Activated effector memory CD4-positive, alpha-beta T cell treated with Interleukin-2 at 50 U/mL for 16 hours (primary cell): ENCODE measurements at regions not wholly inside any gene's neighbourhood (a gene's known extent, or its start where the extent isn't known, plus 50 kb on each side); places are given as distances from the start of the nearest gene placed in this dataset.
"Not testable (repeated sequence)": the region's sequence is repeated elsewhere in the genome, so short reads cannot be mapped to it uniquely, and the experiment has no call there.

ENCODE experiments used
- DNase-seq: peaks from one replicate; pipeline ENCODE4 v3.0.0-alpha.2; 2020

DNA sequence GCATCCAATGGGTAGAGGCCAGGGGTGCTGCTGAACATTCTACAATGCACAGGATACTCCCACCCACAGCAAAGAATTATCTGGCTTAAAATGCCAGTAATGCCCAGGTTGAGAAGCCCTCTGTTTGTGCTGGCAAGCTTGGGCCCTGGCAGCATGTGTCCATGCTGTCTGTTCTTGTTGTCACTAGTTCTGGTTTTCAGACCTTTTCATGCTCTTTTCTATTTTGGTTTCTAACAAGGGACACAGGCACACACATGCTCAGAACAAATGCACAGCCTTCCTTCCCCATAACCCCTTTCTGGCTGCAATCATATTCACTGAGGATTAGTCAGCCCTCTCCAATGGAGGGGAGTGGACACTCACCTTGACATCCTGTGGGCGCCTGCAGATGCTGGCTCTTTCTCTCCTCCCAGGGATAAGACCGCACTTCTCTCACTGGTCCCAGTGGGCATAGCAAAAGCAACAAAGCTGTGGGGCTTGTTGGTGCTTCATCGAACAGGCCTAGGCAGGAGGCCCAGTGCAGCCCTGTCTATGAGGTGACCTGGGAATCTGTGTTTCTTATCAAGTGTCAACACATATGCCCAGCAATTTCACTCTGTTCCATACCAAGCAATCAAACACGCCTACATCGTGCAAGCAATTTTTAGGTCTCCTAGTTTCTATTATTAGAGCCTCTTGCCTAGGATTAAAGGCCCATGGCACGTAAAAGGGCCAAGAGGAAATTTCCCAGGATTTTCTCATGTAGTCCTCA, 271.1 kb upstream of the CCL2 start:
- DNase-seq = no peak

DNA sequence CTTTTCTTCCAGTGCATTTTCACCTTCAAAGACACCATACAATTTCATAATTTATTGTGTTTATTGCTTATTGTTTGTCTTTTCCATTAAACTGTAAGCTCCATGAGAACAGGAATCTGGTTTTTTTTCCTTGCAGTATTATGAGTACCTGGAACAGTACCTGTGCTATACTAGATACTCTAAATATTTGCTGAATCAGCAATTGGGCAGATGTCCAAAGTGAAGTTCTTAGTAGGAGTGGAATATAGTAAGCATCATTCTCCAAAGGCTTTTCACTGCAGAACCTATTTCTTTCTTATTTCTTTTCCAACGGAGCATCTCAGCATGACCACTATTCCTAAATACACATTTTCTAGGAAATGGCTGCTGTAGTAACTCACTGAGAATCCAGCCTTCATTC, 269.0 kb upstream of the CCL2 start:
- DNase-seq = no peak

DNA sequence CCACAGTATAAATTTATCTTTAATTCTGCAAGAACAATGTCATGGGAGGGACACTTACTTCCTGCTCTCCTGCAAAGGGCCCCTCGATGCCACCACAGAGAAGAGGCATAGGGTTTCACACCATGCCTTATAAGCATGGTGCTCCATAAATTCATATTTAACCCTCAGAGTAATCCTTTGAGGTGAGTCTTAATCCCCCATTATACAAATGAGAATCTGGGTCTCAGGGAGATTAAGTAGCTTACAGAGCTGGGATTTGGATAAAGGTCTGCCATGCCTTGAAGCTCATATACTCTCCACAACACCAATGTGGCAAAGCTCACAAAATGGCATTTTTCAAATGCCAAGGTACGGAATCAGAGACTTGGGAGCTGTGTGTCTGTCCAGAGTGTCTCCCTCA, 268.5 kb upstream of the CCL2 start:
- no peak for DNase-seq

DNA sequence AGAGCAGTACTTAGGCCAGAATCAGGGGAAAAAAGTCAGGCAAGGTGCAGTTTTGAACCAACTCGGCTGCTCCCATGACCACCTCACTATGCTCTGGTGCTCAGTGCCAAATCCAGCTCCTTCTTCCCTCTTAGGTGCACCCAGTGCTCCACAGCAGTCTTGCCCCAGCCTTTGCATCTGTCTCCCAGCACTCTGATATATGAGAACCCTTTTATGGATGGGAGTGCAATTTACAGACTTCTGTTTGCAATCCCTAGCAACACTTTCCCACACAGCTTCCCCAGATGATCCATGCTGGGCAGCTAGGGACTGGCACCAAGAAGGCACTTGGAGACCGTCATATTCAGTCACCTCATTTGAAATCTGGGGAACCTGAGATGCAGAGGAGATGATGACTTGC, 267.9 kb upstream of the CCL2 start:
- DNase-seq = no peak

DNA sequence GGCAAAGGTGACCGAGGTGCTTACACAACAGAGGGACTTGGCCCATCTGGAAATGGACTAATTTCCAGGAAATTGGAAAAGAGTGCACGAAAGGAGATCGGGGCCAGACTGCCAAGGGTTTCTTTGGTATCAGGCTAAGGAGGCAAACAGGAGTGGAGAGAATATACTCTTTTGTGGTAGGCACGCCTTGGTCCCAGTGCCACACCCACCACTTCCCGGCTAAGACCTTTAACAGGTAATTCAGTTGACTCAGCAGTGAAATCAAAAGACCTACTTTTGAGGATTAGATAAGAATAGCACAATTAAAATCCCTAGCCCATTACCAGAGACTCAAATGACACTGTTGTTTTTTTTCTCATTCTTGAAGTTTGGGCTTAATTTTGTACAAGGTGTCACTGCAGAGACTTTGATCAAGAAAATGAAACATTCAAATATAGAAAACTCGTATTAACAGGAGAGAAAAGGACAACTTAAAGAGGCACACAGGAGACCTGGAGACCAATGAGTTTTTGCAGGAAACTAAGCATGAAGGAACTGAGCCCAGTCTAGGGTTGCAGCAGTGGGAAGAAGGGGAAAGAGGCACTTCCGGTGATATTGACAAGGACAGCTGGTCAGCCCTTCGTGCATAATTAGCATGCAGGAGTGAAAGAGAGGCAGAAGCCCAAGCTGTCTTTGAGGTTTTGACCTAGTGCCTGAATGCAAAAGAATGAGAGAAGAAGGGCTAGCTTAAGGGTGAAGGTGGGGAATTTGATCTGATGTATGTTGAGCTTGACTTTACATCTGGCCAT, 265.5 kb upstream of the CCL2 start:
- DNase-seq = no peak

DNA sequence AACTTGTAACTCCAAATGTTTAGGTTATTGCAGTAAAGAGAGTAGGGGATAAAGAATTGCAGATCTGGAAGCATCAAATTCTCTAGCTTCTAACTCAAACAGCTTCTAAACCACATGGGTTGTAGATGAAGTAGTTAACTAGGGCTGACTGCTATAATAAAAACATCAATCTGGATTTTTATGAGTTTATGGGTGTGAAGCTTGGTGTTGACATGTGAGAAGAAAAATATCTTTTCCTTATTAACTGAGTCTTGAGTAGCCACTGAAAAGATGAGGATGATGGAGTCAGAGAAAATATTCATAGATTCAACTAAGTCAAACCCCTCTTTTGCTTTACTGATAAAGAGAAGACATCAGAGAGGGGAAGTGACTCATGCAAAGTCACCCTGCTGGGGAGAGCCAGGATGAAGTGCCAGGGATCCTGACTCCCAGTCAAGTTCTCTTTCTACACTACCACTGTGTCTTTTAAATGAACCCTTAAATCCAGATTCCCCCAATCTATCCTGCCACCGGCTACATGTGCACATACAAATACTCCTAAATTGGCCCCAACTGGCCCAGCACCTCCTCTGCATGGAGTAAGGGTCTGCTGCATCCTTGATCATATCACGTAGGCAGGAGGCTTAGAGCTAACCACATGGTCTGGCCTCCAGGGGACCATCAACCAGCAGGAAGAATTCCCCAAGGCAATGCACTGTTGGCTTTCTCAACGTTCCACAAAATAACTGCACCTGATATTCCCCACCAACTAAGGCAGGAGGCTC, 264.0 kb upstream of the CCL2 start:
- no peak for DNase-seq

DNA sequence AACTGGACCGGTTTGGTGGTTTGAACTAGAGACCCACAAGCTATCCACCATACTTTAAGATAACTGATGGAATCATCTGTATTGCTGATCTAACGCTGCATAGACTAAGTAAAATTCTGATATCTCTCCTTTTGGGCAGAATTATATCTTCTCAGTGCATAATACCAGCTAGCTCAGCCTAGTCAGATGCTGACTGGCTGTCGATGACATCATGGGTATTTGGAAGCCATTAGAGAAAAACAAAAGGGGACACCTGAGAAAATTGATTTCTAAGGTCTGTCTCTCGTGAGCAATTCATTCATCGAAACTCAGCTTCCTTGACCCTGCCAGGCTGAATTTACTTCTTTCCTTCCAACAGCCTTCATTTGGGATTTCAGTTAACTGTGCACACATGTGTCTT, 263.0 kb upstream of the CCL2 start:
- DNase-seq = no peak

DNA sequence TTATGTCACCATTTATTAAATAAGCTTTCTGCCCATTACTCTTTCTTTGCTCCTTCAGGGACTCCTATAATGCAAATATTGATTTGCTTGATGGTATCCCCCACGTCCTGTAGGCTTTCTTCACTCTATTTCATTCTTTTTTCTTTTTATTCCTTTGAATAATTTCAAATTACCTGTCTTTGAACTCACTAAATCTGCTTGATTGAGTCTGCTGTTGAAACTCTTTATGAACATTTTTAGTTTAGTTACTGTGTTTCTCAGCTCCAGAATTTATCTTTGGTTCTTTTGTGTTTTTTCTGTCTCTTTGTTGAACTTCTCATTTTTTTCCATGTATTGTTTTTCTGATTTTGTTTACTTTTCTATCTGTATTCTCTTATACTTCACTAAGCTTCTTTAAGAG, 254.4 kb upstream of the CCL2 start:
- no peak for DNase-seq

DNA sequence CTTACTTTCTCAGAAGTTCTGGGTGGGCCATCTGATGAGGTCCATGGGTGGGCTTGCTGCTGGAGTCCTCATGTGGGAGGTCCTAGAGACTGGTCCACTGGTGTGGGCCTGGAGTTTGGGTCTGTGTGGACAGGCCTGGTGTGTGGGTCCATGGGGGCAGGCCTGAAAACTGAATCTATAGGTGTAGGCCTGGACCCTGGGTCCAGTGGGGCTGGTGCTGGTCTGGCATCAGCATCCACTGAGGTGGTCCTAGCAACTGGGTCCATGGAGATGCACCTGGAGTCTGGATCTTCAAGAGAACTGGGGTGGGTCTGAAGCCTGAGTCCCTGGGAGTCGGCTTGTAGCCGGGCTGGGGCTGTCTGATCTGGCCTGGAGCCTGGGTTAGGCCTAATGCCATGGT, 253.8 kb upstream of the CCL2 start:
- DNase-seq = no peak

DNA sequence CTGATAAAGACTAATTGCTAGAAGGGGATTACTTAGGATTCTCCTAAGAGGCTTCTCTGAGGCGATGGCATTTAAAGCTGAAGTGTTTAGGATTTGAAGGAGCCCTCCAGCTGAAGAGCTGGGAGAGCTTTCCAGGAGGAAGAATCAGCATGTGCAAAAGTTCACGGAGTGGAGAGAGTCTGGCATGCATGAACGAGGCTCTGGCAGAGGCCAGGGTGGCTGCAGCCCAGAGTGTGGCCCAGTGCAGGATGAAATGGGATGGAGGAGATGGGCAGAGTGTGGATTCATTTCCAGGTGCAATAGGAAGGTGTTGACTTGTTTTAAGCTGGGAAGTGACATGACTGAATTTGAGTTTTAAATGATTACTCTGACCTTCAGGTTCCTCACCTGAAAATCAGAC, 249.0 kb upstream of the CCL2 start:
- no peak for DNase-seq

DNA sequence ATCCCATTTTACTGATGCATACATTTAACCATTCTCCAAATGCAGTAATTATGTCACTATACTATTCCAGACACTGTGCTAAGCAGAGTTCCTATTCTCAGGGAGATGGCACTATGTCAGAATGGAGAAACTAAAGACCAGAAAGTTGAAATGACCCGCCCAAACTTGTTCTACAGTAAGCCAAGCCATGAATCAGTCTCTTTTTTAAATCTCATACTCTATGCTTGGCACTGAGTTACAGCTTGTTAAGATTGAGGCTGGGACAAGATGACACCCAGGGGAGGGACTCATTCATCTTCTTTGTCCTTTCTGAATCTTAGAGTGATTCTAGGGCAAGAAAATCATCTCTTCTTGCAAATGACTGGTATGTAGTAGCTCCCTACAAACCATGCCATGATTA, 247.0 kb upstream of the CCL2 start:
- DNase-seq = no peak

DNA sequence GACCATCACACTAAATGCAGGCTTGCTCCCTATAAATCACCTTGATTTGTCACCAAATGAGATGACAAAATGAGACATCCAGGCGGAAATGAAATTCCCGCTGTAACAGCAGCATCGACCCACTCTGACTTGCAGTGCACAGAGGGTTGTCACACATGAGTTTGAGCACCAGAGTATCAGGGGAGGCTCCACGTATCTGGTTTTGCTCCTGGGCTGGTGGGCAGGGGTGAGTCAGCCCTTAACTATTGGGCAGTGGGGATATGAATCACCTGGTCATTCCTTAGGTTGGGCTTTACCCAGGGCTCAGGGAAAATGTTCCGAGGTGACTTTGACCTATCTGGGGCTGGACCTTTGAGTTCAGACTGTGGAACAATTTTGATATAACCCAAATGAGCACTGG, 245.2 kb upstream of the CCL2 start:
- DNase-seq = no peak

DNA sequence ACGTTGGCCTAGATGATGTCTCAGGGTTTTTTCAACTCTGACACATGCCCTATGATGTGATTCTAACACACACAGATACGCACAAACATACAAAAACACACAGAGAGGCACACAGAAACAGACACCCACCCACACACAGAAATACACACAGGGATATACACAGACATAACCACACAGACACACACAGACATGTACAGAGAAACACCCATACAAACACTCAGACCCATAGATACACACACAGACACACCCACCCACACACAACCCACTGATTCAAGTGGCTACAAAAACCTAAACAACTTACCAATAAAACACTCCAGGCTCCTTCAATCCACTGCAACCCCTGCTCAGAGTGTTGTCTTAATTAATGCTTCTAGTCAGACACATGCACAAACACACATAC, 244.6 kb upstream of the CCL2 start:
- DNase-seq = no peak

DNA sequence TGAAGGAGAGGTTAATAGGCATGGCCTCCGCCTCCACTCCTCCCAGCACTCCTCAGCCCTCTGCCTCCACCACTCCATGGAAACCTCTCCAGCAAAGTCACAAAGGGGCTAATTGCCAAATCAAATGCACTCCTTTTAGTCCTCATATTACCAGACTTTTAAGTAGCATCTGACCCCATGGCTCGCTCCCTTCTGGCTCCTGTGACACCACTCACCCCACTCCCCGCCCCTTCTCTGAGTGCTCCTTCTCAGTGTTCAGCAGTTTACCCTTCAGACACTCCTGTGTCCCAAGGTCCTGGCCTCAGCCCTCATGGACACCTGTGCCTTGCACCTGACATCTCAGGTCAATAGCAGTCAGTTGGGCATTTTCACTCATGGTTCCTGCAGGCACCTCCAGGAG, 243.5 kb upstream of the CCL2 start:
- DNase-seq = no peak

DNA sequence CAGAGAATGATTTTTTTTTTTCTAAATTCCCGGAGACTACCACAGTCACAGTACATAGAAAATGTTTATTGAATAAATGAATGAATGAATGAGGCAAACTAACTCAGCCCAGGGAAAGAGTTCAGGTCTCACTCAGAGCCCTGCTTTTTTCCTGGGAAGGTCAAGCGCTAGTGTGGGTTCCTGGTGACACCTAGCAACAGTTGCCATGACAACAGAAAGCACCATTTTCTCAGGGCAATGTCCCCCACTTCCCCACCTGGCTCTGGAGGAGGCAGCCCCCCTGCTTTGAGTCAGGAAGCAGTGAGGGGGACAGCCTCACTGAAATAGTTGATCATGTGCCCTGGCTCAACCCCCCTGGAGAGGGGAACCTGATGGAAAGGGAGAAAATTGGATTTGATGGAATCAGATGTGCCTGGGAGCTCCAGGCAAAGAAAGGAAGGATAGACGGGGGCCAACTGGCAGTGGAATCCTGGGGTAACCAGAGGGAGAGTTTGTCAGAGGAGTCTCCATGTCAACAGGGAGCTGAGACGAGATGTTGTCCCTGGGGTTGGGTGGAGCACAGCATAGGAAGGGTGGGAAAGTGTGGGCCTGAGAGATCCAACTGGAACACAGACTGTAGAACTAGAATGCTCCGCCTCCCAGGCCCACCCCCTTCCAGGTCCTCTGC, 242.2 kb upstream of the CCL2 start:
- DNase-seq = no peak

DNA sequence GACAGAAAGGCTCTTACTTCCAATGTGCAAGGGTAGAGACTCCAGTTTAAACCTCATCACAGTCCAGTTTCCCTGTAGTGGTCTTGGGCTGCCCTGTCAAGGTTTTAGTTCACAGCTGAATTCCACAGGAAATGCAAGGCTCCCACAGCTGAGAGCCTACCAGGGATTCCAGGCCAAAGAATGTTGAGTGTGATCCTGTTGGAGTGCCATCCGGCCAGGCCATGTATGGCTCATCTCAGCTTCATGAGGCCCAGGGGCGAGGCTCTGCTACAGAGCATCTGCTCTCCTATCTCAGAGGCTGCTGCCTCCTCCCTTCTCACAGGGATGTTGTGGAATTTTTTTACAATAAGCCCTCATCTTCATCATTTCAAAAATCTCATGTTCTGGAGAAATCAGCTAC, 239.8 kb upstream of the CCL2 start:
- DNase-seq = no peak

DNA sequence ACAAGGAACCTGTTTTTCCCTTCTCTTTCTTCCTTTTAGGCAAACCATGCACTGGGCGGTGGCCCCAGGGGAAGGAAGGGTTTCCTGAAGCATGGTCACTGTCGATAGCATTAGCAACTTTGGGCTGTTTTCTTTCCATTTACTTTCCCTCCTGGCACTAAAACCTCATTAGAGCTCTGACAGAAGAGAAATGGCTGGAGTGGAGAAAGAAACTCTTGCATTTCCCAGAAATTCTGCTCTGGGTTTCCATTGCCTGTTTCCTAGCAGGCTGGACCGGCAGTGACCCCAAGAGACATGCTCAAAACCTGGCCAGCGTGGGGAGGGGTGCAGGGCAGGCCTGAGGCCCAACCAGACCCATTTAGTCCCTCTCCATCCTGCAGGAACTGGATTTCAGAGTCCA, 230.7 kb upstream of the CCL2 start:
- no peak for DNase-seq

DNA sequence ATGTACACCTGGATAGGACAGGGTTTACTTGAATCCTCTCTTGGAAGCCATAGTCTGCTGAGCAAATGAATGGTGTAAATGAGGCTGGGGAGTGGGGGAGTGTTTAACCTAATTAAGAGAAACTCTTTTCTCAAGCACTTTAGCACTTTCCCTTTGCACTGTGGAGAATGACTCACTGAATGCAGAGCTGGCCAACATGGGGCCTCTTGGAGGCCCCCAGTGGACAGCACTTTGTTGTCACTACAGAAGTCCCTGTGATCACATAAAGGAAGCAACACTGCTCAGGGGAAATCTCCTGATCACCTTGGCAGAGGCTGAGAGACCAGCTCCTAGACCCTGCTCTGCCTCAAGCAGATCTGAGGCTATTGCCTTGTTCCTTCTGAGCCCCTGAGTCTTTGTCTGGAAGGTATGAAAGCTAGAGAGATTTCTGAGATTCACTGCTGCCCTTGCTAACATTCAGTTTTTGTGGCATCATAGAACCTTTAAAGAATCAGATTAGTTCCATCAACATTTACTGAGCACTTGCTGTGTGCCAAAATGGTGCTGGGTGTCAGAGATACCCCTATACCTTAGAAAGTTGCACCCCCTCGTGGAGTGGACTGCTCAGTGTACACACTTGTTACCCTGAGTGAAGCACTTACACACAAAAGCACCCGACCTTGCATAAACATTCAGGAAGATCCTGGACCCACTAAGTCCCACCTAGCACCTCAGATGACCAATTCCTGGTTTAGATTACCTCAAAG, 230.1 kb upstream of the CCL2 start:
- DNase-seq = no peak

DNA sequence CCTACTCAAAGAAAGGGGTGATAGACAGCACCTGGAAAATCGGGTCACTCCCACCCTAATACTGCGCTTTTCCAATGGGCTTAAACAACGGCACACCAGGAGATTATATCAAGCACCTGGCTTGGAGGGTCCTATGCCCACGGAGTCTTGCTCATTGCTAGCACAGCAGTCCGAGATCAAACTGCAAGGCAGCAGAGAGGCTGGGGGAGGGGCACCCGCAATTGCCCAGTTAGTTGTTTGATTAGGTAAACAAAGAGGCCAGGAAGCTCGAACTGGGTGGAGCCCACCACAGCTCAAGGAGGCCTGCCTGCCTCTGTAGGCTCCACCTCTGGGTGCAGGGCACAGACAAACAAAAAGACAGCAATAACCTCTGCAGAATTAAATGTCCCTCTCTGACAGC, 224.5 kb upstream of the CCL2 start:
- not testable (repeated sequence) for DNase-seq

DNA sequence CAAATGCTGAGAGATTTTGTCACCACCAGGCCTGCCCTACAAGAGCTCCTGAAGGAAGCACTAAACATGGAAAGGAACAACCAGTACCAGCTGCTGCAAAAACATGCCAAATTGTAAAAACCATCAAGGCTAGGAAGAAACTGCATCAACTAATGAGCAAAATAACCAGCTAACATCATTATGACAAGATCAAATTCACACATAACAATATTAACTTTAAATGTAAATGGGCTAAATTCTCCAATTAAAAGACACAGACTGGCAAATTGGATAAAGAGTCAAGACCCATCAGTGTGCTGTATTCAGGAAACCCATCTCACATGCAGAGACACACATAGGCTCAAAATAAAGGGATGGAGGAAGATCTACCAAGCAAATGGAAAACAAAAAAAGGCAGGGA, 222.8 kb upstream of the CCL2 start:
- DNase-seq = not testable (repeated sequence)

DNA sequence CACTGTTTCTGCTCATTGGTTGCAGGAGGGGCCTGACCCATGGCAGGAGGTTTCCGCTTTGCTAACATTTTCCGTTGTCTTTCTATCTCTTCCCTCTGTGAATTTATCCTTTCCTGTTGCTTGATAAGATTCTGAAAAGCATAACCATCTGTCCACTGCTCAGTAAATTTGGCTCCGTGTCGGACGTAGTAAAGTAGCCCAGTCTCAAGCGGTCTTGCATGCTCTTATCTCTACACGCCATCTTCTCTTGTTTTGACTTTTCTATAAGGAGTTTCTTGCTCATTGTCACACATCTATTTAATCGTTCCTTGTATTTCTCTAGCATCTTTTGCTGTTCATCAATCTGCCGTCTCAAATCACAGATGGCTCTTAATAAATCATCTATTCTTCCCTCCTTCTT, 216.3 kb upstream of the CCL2 start:
- not testable (repeated sequence) for DNase-seq

DNA sequence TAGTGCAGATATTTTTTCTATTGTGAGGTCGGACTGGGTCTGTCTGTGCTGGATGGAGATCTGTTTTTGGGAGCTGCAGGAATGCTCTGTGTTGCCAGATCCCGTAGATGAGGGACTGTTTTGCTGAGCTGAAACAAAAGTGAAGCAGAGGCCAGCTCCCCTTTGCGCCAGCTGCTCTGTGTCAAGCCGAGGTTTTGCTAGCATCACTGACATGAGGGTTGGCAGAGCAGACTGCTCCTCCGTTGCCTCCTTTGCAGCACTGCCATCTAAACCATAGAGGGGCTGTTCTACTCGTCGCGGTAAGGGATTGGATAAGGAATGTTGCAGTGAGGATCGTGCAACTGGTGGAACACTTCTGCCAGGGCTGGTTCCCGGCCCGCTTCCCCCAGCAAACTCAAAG, 215.9 kb upstream of the CCL2 start:
- DNase-seq = not testable (repeated sequence)
